ENCODE measurements at regions not wholly inside any gene's neighbourhood (a gene's known extent, or its start where the extent isn't known, plus 50 kb on each side); places are given as distances from the start of the nearest gene placed in this dataset.

DNA sequence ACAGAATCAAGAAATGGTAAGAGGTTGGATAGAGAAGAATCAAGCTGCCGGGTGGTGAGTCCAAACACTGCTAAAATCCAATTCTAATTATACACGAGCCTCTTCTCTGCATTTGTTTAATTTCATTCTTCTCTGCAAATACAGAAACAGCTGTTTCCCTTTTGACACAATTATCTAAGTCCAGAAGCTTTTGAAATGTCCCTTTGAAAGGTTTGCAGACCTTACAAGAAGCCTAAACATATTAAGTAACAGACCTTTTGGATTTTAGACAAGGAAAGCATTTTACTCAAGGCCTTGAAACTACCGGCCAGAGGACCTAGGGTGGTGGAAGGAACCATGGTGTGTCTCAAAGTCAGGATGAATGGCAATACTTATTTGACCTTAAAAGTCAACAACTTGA is 403.8 kb upstream of the ADAMTS9 start:
- TF ChIP-seq, protein P1, sequence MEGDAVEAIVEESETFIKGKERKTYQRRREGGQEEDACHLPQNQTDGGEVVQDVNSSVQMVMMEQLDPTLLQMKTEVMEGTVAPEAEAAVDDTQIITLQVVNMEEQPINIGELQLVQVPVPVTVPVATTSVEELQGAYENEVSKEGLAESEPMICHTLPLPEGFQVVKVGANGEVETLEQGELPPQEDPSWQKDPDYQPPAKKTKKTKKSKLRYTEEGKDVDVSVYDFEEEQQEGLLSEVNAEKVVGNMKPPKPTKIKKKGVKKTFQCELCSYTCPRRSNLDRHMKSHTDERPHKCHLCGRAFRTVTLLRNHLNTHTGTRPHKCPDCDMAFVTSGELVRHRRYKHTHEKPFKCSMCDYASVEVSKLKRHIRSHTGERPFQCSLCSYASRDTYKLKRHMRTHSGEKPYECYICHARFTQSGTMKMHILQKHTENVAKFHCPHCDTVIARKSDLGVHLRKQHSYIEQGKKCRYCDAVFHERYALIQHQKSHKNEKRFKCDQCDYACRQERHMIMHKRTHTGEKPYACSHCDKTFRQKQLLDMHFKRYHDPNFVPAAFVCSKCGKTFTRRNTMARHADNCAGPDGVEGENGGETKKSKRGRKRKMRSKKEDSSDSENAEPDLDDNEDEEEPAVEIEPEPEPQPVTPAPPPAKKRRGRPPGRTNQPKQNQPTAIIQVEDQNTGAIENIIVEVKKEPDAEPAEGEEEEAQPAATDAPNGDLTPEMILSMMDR (IDR thresholded peaks at IDR 0.05), result no peak
- TF ChIP-seq ZFX (IDR thresholded peaks at IDR 0.05; ENCODE audit: borderline replicate concordance), result no peak
